SK-N-MC (cell line): ENCODE measurements at regions not wholly inside any gene's neighbourhood (a gene's known extent, or its start where the extent isn't known, plus 50 kb on each side); places are given as distances from the start of the nearest gene placed in this dataset.

ENCODE experiments used
- DNase-seq: peaks from one replicate; pipeline ENCODE4 v3.0.0-alpha.2; 2011; ENCODE audit warnings: low read depth, low spot score
- H3K27ac ChIP-seq: fragments of 200-600 bp; sonication (generic); 2 replicates; pipeline ENCODE4 v1.5.1; 2016; ENCODE audit warnings: mixed run types
- H3K36me3 ChIP-seq: fragments of 200-600 bp; sonication (generic); 2 replicates; pipeline ENCODE4 v1.6.1; 2017; ENCODE audit warnings: antibody characterized with exemption, low read length, mixed read lengths; ENCODE audit not compliant: insufficient read depth
- H3K4me3 ChIP-seq: fragments of 200-600 bp; sonication (generic); 2 replicates; pipeline ENCODE4 v1.5.1; 2016
- H3K9ac ChIP-seq: fragments of 200-600 bp; sonication (generic); 2 replicates; pipeline ENCODE4 v1.8.0; 2017; ENCODE audit warnings: mixed run types, mixed read lengths; ENCODE audit not compliant: insufficient read length
- H3K9me3 ChIP-seq: fragments of 200-600 bp; sonication (generic); 2 replicates; pipeline ENCODE4 v1.6.1; 2017; ENCODE audit warnings: low read depth, mild to moderate bottlenecking, antibody characterized with exemption, low read length, moderate library complexity, mixed read lengths
- EZH2 ChIP-seq: fragments of 200-600 bp; sonication (generic); IDR thresholded peaks from one replicate; pipeline ENCODE4 v1.6.1; 2017; ENCODE audit warnings: antibody characterized with exemption
- FOXP2 ChIP-seq: optimal IDR thresholded peaks from 2 replicates; pipeline ENCODE3; 2011; ENCODE audit warnings: mild to moderate bottlenecking, moderate library complexity; ENCODE audit not compliant: insufficient read depth; ENCODE audit errors: extremely low read length, control extremely low read depth
- POLR2AphosphoS5 ChIP-seq: IDR thresholded peaks from 2 replicates; pipeline ENCODE4 v1.6.1; 2012; ENCODE audit warnings: mild to moderate bottlenecking, low read depth, low read length, borderline replicate concordance

GRCh38 chr12:68529466-68529865, 81.2 kb upstream of the RAP1B start:
- DNase-seq, result no peak
- TF ChIP-seq FOXP2 (no peak), POLR2AphosphoS5 (no peak), EZH2 (no peak)
- Histone ChIP-seq H3K27ac (no peak overlapping the region), H3K4me3 (no peak overlapping the region), H3K9ac (no peak overlapping the region), H3K36me3 (no peaks in the 10 kb centered on the region), H3K9me3 (no peaks in the 10 kb centered on the region; the same call in 1 of the 2 replicates)

DNA sequence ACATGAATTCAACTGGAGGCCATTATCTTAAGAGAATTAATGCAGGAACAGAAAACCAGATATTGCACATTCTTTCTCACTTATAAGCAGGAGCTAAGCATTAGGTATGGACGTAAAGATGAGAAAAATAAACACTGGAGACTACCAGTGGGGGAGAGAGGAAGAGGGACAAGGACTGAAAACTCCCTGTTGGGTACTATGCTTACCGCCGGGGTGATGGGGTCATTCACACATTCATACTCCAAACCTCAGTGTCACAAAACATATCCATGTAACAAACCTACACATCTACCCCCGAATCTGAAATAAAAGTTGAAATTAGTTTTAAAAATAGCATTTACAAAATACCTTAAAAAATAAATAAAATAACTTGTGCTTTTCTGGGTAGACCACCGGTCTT, 80.8 kb upstream of the RAP1B start:
- Histone ChIP-seq H3K9me3 (no peaks in the 10 kb centered on the region; the same call in 1 of the 2 replicates), H3K27ac (no peak overlapping the region), H3K9ac (no peak overlapping the region), H3K4me3 (no peak overlapping the region), H3K36me3 (no peaks in the 10 kb centered on the region)
- TF ChIP-seq POLR2AphosphoS5 (no peak), FOXP2 (no peak), EZH2 (no peak)
- no peak for DNase-seq

GRCh38 chr12:68530299-68530698, 80.4 kb upstream of the RAP1B start:
- Histone ChIP-seq H3K36me3 (no peaks in the 10 kb centered on the region), H3K4me3 (no peak overlapping the region), H3K9ac (no peak overlapping the region), H3K9me3 (no peaks in the 10 kb centered on the region; the same call in 1 of the 2 replicates), H3K27ac (no peak overlapping the region)
- TF ChIP-seq EZH2 (no peak), FOXP2 (no peak), POLR2AphosphoS5 (no peak)
- DNase-seq, result no peak

DNA sequence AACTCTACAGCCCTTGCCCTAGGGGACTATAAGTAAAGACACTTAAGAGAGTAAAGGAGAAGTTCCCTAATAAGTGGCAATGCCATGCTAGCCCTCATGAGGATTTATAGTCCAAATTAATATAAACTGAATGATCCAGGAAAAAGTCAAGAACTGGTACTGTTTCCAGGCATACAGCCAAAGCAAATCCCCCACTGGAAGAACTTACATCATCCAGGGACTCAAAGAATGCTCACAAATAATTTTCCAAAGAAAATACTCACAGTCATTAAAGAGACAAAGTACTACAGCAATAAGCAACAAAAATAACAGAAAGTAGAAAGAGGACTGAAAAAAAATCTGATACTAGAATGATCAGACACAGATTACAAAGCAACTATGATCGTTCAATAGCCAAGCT, 79.7 kb upstream of the RAP1B start:
- Histone ChIP-seq H3K36me3 (no peaks in the 10 kb centered on the region), H3K9ac (no peak overlapping the region), H3K9me3 (no peaks in the 10 kb centered on the region; the same call in 1 of the 2 replicates), H3K27ac (peak overlapping the region; percentile 61), H3K4me3 (no peak overlapping the region)
- peak; percentile 45 for DNase-seq
- no peak for TF ChIP-seq FOXP2
- no peak for TF ChIP-seq POLR2AphosphoS5
- TF ChIP-seq EZH2, result no peak

DNA sequence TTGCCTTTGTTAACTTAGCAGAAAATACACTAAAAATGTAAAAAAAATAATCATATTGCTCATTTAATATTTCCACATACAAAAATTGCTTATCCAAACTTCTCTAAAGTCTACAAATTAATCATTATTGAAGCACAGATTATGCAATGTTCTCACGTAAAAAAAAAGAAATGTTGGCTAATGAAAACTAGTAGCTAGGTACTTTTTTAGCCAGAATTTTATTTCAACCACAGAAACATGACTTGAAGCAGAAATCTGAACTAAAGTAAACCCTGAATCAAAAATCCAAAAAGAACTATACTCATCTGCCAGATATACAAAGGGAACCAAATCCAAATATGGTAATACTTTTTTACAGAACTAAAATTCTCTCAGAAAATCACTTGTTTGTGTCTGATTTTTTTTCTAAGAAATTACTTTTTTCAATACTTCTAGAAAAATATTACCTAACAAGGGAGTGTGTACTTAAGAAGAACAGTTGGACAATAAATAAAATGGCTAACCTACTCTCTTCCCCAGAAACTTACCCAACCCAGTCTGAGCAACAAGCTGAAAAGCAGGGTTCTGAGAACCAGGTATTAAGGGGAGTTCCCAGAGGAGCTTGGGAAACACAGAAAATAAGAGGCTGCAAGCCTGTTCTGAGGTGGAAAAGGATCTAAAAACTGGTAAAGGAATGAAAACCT, 78.4 kb upstream of the RAP1B start:
- Histone ChIP-seq H3K4me3 (no peak overlapping the region), H3K27ac (no peak overlapping the region)
- TF ChIP-seq POLR2AphosphoS5, result no peak
- TF ChIP-seq FOXP2, result no peak

GRCh38 chr12:68532887-68533248, 77.8 kb upstream of the RAP1B start:
- H3K4me3 ChIP-seq, result no peak overlapping the region
- H3K36me3 ChIP-seq, result no peaks in the 10 kb centered on the region
- DNase-seq, result no peak
- TF ChIP-seq POLR2AphosphoS5 (no peak), EZH2 (no peak), FOXP2 (no peak)
- no peaks in the 10 kb centered on the region; the same call in 1 of the 2 replicates for H3K9me3 ChIP-seq
- H3K9ac ChIP-seq, result no peak overlapping the region
- no peak overlapping the region for H3K27ac ChIP-seq

More for the DNA sequence above, 78.4 kb upstream of the RAP1B start:
- Histone ChIP-seq H3K9ac (no peak overlapping the region), H3K36me3 (no peaks in the 10 kb centered on the region), H3K9me3 (no peaks in the 10 kb centered on the region; the same call in 1 of the 2 replicates)
- DNase-seq, result no peak

GRCh38 chr12:68534108-68534507, 76.6 kb upstream of the RAP1B start:
- no peak for DNase-seq
- Histone ChIP-seq H3K36me3 (no peaks in the 10 kb centered on the region), H3K9ac (no peak overlapping the region), H3K9me3 (no peaks in the 10 kb centered on the region; the same call in 1 of the 2 replicates), H3K27ac (no peak overlapping the region), H3K4me3 (no peak overlapping the region)
- TF ChIP-seq FOXP2 (no peak), EZH2 (no peak), POLR2AphosphoS5 (no peak)

DNA sequence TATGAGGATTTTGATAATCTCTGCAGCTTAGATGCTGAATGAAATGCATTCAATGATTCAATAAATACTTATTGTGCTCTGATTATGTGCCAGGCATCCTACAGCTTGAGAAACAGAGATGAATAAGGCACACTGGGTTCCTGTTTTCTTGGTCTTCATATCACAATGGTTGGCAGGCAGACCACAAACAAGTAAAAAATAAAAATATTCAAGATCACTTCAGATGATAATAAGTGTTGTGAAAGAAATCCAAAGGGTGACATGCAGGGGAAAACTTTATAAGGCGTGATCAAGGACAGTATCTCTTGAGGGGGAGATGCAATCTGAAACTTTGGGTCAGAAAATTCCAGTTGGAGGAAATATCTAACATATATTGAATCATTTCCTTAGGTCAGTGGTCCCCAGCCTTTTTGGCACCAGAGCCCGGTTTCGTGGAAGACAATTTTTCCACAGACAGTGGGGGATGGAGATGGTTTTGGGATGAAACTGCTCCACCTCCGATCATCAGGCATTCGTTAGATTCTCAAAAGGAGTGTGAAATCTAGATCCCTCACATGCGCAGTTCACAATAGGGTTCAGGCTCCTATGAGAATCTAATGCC, 73.7 kb upstream of the RAP1B start:
- no peak overlapping the region for H3K9ac ChIP-seq
- no peaks in the 10 kb centered on the region for H3K36me3 ChIP-seq
- DNase-seq, result no peak
- H3K4me3 ChIP-seq, result no peak overlapping the region
- TF ChIP-seq FOXP2 (no peak), EZH2 (no peak), POLR2AphosphoS5 (no peak)
- peak overlapping the region; percentile 55; the same call in 1 of the 2 replicates for H3K27ac ChIP-seq
- no peaks in the 10 kb centered on the region for H3K9me3 ChIP-seq
